ENCODE measurements at regions not wholly inside any gene's neighbourhood (a gene's known extent, or its start where the extent isn't known, plus 50 kb on each side); places are given as distances from the start of the nearest gene placed in this dataset.

DNA sequence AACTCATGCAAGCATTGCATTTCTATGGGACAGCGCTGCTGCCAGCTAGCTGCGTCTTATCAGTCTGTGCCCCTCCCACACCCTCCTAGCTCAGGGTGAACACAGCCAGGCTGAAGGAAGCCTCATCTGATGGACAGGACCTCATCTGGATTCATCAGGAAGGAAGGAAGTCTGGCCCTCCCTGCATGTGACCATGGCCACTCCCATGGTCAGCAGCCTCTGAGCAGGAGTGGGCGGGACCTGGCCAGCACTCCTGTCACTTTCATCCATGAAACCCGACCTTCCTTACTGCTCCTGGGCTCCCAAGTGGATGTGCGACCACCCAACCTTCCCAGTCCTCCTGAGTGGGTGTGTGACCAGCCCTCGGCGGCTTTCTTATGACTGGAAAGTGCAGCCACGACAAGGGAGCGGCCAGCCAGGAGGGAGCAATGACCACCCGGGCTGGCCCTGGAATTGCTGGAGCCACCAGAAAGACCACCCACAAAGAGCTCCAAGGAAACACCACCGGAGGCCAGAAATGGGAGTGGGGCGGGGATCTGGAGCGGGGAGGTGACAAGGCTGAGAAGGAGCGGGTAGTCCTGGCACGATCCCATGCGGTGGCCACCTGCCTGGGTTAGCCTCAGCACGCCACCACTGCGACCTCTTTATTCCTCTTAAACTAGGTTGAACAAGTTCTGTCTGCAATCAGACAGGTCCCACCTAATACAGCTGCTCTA is 241.2 kb downstream of the TTLL2 start:
- DNase-seq (ENCODE audit: low read depth): no peak

DNA sequence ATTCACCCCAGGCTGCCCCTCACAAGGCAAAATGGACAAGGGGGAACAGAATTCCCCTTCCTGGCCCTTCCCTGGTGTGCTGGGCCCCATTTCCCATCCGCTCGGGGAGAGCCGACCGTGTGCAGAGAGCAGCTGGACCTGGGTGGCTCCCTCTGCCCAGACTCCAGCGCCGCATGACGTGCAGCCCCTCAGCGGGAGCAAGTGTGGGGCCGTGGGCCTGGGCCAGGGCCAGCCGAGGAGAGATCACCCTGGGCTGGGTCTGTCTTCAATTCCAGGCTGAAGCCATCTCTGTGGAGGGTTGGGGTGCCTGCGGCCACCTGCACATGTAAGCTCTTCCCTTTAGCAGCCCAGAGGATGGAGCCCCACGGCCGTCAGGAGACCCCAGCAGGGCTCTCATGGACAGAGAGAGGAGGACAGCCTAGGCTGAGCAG is 241.8 kb downstream of the TTLL2 start:
- no peak for DNase-seq (ENCODE audit: low read depth)

DNA sequence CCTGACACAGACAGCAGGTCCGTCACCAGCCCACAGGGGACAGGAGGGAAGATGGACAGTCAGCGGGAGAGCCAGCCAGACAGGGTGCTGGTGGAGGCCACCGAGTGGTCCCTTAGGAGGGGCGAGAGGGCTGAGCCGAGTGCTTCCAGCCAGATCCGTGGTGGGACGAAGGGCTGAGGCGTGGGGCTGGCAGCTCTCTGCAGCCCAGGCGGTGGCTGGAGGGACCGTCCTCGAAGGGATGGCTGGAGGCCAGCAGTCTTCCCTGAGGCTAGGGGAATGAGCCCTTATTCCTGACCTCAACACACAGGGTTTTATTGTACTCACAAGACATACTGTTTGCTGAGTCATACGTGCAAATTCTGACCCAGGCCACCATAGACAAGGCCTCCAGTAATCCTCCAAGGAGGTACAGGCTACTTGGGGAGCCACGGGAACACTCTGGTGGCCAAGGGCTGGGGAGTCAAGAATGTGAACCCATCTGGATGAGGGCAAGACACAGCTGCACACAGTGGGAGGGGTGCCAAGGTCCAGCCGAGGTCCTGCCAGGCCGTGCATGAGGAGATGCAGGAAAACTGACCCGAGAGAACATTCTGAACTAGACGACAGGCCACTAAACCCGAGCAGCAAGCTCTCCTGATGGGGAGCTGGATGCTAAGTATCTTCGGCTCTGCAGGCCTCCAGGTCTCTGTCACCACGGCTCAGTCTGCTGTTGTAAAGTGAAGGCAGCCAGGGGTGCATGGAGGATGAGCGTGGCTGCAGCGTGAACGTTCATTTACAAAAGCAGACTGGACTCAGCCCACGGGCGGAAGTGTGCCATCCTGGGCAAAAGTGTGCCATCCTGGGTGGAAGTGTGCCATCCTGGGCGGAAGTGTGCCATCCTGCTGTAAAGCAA is 242.5 kb downstream of the TTLL2 start:
- no peak for DNase-seq (ENCODE audit: low read depth)

DNA sequence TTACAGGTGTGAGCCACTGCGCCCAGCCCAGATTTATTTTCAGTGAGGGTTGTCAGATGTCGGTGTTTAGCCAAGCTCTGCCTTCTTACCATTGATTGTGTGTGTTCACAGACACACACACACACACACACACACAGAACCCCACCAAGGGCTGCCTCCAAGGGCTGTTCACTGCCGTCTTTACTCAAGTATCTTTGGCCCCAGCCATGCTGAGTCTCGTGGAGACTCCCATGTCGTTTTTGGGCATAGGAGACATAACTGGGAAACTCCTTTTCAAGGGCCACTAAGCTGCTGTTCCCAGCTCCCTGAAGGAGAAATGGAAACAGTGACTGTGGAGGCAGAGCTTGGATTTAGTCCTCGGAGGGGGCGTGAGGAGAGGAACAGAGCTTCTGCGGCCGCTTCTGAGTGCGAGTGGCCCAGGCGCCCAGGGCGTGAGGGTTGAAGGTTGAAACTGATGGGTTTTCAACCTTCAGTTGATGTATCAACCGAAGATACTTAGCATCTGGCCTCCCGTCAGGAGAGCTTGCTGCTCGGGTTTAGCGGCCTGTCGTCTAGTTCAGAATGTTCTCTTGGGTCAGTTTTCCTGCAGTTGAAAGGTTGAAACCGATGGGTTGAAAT is 243.6 kb downstream of the TTLL2 start:
- no peak for DNase-seq (ENCODE audit: low read depth)

DNA sequence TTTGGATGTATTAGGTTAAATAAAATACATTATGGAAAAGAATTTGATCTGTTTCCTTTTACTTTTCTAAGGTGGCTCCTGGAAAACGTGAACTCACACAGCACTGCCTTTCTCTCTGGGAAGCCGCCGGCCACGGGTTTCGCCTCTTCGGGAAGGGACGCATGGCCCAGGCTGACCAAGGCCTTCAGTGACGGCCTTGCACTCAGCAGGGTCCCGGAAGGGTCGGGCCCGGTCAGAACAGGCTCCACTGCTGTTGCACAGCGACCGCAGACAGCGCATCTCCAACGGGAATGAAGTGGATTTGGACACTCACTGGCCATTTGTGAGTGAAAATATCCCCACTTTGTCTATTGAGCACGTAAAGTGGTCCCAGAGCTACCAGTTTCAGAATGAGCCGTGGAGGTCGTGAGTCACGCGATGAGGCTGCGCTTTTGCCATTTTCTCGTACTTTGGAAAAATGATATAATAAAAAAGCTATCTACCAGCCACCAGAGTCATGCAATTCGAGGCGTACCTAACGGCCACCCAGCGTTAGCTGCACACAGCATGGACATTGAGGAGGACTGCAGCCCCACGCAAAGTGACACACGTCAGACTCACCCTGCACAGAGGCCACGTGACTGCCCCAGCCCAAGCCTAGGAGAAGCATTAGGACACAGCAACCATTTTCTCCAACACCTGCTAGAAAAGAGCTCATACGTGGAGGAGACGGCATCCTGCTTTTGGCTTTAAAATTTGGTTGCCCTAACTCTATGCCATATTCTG is 244.3 kb downstream of the TTLL2 start:
- DNase-seq (ENCODE audit: low read depth): no peak

DNA sequence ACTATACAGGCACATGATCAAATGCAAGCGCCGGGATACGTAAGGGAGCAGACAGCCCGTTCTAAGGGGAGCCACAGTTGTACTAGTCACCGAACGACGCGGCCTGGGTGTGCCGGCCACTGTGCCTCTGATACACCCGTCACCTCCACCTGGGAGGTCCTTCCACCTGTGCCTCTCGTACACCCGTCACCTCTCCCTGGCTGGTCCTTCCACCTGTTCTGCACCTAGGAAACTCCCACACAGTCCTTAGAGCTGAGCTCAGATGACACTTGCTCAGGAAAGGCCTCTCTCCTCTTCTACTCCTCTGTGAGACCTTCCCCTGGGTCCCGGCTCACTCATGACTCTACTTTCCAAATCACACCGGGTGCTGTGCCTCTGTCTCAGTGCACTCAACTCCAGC is 245.0 kb downstream of the TTLL2 start:
- no peak for DNase-seq (ENCODE audit: low read depth)

DNA sequence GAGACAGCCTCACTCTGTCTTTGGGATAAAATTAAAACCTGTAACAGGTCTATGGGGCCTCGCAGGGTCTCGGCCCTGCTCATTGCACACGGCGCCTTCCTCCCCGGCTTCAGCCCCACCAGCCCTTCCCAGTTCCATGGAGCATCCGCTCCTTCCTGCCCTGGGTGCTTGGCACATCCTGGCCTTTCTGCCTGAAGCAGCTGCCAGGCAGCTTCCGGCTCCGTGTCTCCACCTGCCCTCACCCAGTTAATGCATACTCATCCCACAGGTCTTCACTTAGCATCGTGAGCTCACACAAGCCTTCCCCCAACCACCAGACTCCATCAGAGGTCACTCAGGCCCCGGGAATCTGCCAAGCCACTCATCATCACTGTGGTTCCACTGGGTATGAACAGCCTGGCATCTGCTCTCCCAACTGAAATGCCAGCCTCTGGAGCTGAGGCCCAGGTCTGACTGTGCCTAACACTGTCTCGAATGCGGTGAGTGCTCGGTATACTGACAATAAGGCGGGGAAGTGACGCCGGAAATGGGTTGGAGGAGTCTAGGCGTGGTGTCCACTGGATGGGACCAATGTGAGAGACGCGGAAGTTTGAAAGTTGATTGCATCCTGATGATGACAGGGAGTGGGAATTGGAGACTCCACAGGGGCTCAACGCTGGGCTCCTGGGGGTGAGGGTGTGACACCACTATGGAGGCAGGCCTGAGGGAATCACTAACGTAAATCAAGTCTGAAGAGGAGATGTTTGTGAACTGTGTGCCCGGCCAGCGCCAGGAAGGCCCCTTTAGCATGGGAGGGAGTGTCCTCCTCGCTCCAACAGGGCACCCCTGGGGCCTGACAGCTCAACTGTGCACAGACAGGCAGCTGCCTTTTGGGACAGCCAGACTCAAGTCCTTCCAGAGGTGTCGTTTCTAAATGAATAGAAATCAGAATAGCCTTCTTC is 245.8 kb downstream of the TTLL2 start:
- no peak for DNase-seq (ENCODE audit: low read depth)

DNA sequence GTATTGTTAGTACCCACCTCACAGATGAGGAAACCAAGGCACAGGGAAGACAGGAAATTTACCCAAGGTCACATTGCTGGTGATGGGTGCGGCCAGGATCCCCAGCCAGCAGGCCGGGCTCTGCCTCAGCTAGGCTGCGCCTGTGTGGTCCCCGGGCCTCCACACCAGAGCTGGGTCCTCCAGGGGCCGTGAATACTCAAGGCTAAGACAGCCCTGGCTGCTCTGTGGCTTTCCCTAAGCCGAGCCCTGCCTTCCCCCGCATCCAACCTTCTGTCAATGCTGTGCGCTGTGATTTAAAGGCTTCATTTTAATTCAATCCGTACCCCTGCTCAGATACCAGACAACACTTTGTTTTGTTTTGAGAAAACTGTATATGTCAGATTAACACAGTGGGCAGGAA is 246.7 kb downstream of the TTLL2 start:
- DNase-seq (ENCODE audit: low read depth): no peak

DNA sequence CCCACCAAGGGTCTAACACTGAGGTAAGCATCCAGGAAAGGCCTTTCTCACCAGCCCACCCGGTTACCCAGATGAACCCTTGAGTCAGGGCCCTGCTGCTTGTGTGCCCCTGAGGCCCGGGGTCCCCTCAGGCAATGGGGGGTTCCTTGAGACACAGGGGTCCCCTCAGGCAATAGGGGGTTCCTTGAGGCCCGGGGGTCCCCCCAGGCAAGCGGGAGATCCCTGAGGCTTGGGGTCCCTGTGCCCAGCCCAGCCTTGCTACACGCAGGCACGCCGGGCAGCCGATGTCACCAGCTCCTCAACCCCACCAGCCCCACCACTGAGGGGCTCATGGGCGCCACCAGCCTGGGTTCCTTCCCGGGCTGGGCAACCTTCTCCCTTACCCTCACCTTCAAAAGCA is 247.2 kb downstream of the TTLL2 start:
- no peak for DNase-seq (ENCODE audit: low read depth)

DNA sequence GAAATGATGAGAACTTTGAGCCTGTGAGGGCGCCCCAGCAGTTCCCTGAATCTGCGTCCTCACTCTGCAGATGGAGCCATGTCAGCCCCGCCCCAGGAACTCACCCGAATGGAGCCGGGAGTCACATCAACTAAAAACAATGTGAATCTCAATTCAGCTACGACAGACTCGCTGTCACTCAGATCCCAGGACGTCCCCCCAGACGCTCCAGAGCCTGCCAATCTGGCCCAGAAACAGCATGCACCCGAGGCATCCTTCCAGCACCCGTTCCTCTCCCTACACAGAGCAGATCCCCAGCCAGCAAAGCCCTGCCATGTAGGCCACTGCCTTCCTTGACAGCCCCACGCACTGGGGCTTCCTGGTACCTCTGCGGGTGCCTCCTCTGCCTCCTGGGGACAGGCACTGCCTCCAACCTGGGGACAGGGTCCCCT is 248.0 kb downstream of the TTLL2 start:
- no peak for DNase-seq (ENCODE audit: low read depth)

DNA sequence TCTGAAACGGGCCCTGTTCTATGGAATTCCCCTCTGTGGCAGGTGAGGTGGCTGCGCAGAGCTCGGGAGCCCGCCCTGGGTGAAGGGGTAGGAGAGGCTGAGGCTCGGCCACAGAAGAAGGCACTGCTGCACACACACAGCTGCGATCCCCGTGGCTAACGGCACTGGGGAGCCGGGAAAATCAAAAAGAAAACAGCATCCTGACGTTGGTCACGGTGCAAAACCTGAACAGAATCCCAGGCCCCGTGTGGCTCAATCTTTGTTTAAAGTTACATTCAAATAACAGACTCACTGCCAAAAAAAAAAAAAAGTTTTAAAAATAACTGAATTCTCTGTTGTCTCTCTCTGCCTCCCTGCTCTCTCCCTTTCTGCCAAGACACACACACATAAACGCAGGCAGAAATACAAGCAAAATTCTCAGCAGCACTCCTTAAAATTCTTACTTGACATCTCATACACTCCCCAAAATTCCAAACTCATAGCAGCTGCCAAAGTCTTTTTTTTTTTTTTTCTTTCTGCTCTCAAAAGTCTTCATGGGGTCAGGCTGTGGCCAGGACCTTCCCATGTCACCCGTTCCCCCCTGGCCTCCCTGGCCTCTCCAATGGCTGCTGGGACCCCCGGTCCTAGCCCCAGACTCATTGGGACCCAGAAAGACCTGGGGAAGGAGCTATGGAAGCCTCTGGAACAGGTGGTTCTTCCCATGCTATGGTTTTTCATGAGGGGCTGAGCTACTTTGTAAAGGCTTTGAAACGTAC is 248.8 kb downstream of the TTLL2 start:
- no peak for DNase-seq (ENCODE audit: low read depth)

DNA sequence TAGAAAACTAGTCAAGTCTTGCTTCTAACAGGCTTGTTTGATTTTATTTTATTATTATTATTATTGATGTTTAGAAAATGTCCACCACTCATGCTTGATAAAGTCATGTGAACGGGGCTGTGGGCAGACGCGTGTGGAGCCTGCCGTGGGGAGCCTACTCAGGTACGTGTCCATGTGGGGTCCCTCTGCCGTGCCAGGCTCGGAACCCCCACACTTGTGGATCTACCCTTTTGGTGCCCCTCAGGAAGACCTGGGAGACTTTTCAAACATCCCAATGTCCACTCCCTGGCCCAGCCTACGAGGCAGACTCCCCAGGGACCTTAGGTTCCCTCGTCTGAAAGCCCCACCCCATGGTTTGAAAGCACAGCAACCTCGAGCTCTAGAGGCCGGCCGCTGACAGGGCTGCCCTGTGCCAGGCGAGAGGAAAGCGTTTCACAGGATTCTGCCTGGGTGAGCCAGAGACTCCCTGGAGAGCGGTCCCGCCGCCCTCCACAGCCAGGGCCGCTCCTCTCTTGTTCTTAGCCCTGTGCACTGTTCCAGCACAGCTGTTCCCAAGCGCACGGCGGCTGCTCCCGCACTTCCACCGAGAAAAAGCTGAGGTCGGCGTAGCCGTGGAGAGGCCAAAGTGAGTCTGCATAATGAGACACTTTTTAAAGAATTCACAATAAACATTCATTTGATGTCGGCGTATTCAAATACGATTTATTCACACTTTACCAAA is 249.7 kb downstream of the TTLL2 start:
- no peak for DNase-seq (ENCODE audit: low read depth)

DNA sequence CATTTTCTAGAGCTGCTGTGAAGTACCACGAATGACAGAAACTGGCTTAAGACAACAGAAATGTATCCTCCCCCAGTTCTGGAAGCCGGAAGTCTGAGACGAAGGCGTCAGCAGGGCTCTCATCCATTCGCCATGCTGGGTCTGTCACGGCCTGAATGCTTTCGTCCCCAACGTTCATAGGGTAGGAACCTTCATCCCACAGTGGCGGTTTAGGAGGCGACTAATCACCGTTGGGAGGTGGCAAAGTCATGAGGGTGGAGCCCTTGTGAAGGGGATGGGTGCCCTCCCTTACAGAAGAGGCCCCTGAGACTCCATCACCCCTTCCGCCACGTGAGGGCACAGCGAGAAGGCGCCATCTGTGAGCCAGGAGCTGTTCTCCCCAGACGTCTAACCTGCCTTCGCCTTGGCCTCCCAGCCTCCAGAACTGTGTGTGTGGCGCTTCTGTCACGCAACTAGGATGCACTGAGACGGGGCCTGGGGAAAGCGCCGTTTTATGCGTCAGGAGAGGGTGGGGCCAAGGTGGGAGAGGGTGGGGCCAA is 250.3 kb downstream of the TTLL2 start:
- no peak for DNase-seq (ENCODE audit: low read depth)

DNA sequence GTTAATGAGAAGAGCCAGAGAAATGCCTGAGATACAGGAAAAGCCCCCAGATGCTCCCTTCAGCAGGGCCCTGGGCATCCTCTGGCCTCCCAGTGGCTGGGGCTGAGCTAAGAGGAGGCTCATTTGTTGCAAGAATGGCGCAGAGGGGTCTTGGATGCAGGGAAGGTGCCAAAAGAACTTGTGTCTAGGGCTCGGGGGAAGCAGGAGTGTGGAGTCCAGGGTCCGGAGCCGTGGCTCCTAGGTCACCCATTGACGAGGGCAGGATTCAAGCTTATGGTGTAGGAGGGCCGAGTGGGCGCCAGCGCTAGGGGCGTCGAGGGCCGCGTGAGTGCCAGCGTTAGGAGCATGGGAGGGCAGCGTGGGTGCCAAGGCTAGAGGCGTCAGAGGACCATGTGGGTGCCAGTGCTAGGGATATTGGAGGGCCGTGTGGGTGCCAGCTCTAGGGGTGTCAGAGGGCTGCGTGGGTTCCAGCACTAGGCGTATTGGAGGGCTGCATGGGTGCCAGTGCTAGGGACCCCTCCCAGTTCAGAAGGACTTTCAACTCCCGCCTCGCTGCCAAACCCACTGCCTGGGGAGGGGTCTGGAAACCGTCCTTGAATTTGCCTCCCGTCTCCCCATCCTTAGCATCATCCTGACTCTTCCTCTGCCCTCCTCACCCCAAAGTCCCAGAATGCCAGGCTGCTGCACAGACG is 250.5 kb upstream of the AFDN start:
- DNase-seq (ENCODE audit: low read depth): no peak

DNA sequence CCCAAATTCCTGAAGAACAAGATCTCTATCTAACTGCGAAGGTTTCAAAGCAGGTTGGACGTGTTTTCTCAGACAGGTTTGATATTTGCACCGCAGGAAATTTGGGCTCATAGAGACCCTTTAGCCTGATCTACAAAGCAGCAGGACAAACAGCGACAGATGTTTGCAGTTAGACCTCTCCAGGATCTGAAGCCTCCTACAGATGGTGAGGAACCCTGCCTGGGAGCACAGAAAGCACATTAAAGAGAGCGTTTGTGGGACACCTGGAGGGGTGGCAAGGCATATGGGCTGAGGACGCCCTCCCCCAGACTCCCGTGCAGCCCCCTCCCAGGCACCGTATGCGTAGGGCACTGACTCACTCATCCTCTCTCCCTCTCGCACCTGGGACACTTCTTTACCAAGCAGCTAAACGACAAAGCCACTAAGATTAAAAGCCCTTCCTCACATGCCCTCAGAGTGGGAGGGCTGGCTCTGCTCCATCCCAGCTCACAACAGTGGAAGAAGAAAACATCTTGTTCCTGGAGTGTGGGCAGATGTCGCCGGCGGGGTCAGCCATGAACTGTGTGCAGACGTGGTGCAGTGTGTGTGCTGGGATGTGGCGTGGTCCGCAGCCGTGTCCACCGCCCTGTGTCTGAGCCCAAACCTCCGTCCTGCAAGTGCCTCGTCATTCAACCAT is 249.7 kb upstream of the AFDN start:
- DNase-seq (ENCODE audit: low read depth): no peak

DNA sequence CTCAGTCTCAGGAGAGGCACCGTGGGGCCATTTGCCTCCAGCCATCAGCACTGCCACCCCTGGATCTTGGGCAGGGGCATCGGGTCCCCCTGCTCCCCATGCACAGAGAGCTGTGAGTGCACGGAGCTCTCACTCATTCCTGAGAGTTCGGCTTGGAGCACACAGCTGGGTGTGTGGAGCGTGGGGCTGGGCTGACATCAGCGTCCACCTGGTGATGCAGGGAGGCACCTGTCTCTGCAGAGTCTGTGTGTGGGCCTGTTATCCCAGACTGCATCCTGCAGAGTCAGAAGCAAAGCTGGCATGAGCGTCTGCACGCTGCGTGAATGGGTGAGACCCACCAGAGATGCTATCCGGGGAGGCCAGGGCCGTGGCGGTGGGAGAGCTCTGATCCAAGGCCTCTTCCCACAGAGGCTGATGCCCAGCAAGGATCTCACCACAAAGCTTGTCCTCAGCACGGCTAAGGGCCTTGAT is 248.8 kb upstream of the AFDN start:
- no peak for DNase-seq (ENCODE audit: low read depth)

DNA sequence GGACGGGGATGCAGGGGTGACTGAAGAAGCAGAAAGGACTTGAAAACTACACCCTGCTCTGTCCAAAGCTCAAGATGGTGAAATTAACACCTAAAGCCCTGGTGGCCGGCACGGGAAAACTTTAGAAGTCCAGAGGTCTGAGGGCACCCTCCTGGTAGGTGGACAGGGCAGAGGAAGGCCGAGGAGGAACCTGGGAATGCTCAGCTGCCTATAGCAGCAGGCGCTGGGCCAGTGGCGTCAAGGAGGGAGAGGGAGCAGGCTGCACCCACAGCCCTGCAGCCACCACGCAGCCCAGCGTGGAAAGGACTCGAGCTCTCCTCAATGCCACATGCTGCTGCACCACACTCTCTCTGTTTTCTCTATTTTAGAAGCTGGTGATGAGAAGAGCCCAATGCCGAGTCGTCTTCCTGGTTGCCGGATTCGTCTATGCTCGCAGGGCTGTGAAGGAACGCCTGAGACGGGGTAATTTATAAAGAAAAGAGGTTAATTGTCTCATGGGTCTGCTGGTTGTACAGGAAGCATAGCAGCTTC is 248.3 kb upstream of the AFDN start:
- DNase-seq (ENCODE audit: low read depth): no peak
